ENCODE measurements at regions not wholly inside any gene's neighbourhood (a gene's known extent, or its start where the extent isn't known, plus 50 kb on each side); places are given as distances from the start of the nearest gene placed in this dataset.

GRCh38 chr12:127590868-127591267 lies 676.1 kb upstream of the TMEM132C start:
- DNase-seq (ENCODE audit: low read depth): no peak
- no peak overlapping the region for H3K4me3 ChIP-seq (ENCODE audit: low read depth, low read length)
- TF ChIP-seq CTCF (IDR thresholded peaks at IDR 0.05; ENCODE audit: insufficient read depth, low read length): no peak

DNA sequence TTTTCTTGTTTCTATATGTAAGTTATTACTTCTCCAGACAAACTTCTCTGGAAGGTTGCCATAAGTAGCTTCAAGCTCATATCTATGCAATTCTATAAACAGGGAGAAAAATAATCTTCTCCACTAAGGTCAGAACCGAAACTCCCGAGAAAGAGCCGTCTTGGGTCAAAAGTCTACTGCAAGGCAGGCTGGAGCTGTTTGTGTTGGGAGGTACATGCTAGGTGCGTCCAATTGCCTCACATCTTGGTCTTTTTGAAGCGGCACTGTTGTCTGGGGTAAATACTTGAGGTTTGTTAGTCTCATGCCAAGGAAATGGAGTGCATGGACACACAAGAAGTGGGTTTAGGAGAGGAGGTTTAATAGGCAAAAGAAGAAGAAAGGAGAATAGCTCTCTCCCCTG lies 674.7 kb upstream of the TMEM132C start:
- DNase-seq (ENCODE audit: low read depth): no peak
- no peak overlapping the region for H3K4me3 ChIP-seq (ENCODE audit: low read depth, low read length)
- TF ChIP-seq CTCF (IDR thresholded peaks at IDR 0.05; ENCODE audit: insufficient read depth, low read length): no peak

DNA sequence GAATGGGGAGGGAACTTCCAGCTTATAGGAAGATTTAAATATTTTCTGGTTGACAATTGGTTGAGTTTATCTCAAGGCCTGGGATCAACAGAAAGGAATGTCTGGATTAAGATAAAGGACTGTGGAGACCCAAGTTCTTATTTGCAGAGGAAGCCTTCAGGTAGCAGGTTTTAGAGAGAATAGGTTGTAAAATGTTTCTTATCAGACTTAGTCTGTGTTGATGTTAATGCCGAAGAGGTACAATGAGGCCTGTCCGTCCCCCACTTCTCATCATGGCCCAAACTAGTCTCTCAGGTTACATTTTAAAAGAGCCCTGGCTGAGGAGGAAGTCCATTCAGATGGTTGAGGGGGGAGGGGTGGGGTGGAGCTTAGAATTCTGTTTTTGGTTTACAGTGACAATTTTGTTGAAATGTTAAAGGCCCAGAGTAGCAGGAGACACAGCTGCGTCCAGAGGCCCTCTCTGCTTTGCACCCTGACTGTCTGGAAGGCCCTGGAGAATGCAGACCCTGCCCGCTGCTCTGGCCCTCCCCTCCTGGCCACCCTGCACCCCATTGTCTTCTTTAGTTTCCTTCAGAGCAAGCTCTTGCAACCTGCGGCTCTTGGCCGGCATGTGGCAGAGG lies 672.5 kb upstream of the TMEM132C start:
- no peak for DNase-seq (ENCODE audit: low read depth)
- no peak for TF ChIP-seq CTCF (IDR thresholded peaks at IDR 0.05; ENCODE audit: insufficient read depth, low read length)
- H3K4me3 ChIP-seq (ENCODE audit: low read depth, low read length): no peak overlapping the region

- H3K4me3 ChIP-seq (ENCODE audit: low read depth, low read length): no peak overlapping the region
- DNase-seq (ENCODE audit: low read depth): no peak
- TF ChIP-seq CTCF (IDR thresholded peaks at IDR 0.05; ENCODE audit: insufficient read depth, low read length): no peak
These were observed 671.5 kb upstream of the TMEM132C start for GRCh38 chr12:127595506-127595905.

DNA sequence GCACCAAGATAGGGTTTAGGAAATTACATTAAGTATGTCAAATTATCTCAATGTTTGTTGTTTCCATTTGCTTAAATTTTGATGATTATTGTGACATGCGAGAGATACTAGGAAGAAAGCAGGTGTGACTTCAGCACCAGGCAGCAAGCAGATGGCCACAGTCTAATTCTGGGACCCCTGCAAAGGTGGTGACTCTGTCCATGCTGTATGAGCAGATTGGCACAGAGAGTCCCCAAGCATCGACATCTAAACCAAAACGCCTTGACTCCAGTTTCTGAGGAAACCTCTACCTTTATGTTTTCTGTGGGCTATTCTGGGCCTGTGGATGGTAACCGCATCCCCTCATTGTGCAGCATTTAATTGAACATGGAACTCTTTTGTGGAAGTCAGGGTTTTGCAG lies 670.1 kb upstream of the TMEM132C start:
- no peak for TF ChIP-seq CTCF (IDR thresholded peaks at IDR 0.05; ENCODE audit: insufficient read depth, low read length)
- no peak for DNase-seq (ENCODE audit: low read depth)
- no peak overlapping the region for H3K4me3 ChIP-seq (ENCODE audit: low read depth, low read length)

DNA sequence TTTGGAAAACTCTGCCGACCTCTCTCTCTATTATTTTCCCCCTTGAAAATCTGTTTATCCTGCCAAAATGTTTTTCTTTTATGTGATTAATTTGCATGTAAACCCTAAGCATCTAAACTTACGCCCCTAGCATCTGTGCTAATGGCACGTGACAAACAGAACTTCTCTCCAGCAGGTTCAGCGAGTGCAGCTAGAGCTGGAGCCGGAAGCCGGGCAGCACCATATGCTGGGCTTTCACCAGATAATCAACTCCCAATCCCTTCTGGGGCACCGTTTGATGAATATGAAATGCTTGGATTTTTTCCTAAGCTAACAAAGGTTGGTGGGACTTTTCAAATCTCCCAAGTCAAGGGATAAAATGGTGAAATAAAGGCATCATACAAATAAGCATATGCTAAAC lies 667.5 kb upstream of the TMEM132C start:
- TF ChIP-seq CTCF (IDR thresholded peaks at IDR 0.05; ENCODE audit: insufficient read depth, low read length): no peak
- no peak for DNase-seq (ENCODE audit: low read depth)

DNA sequence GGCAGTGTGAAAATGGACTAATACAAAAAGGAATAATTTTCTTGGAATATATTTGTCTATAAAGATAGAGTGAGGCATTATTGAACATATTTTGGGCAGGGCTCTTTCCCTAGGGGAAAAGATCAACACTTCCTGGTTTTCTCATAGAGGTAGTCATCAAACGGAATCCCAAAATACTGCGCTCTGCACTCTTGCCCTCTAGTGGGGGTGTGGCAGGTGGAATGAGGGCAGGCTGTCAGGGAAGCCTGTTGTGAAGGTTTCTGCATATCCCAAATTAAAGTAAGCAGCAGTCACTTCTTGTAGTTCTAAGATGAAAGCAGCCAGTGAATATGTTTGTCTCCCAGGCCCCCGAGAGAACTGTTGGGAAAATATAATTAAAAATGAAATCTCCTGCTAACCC lies 666.8 kb upstream of the TMEM132C start:
- no peak for DNase-seq (ENCODE audit: low read depth)
- TF ChIP-seq CTCF (IDR thresholded peaks at IDR 0.05; ENCODE audit: insufficient read depth, low read length): no peak
- no peak overlapping the region for H3K4me3 ChIP-seq (ENCODE audit: low read depth, low read length)

More for the DNA sequence above, 667.5 kb upstream of the TMEM132C start:
- no peak overlapping the region for H3K4me3 ChIP-seq (ENCODE audit: low read depth, low read length)

Measured in fibroblast of the aortic adventitia (primary cell).